Brain microvascular endothelial cell (primary cell): ENCODE measurements at regions not wholly inside any gene's neighbourhood (a gene's known extent, or its start where the extent isn't known, plus 50 kb on each side); places are given as distances from the start of the nearest gene placed in this dataset.
A peak's percentile ranks its signal among the peaks of the same experiment; 100 is the strongest.
"Not testable (repeated sequence)": the region's sequence is repeated elsewhere in the genome, so short reads cannot be mapped to it uniquely, and the experiment has no call there.

Source experiments
- DNase-seq: peaks from one replicate; pipeline ENCODE4 v3.0.0-alpha.2; 2020
- H3K27ac ChIP-seq: fragments of 250-450 bp; sonication (Bioruptor Pico); 2 replicates; pipeline ENCODE4 v1.5.1; 2020; ENCODE audit warnings: mild to moderate bottlenecking, moderate library complexity
- H3K27me3 ChIP-seq: fragments of 250-450 bp; sonication (Bioruptor Pico); replicated peaks from 2 replicates; pipeline ENCODE4 v1.5.1; 2020; ENCODE audit warnings: mild to moderate bottlenecking
- H3K36me3 ChIP-seq: fragments of 250-450 bp; sonication (Bioruptor Pico); replicated peaks from 2 replicates; pipeline ENCODE4 v1.5.1; 2020; ENCODE audit warnings: mild to moderate bottlenecking
- H3K4me3 ChIP-seq: 2 replicates; pipeline ENCODE4 v1.5.1; 2011; ENCODE audit warnings: low read depth, mild to moderate bottlenecking, control low read depth, low read length, moderate library complexity
- CTCF ChIP-seq: IDR thresholded peaks from 2 replicates; pipeline ENCODE4 v1.5.1; 2011; ENCODE audit warnings: low read depth, mild to moderate bottlenecking, moderate library complexity, low read length, control low read depth, inconsistent platforms; ENCODE audit errors: missing control alignments
- in situ Hi-C: cut with HindIII; loops from 2 replicates; pipeline ENCODE4 v1.10.0; 2017; ENCODE audit warnings: low sequenced_read_pairs, low pct_ligation_motif_present

DNA sequence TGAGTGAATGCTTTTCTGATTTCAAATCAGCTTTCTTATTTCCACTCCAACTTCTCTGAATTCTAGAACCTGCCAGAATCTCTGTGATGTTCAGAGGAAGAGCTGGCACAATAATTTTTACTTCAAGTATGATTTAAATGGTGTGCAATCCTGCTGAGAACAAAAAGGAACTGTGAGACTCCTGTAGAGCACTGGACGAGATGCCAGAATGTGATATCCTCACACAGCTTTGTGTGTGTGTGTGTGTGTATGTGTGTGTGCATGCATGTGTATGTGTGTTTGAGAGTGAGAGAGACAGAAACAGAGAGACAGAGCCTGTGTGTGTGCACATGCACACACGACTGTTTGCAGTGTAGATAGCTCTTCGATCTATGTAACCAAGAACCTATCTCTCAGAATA, 713.6 kb upstream of the ZP4 start:
- Histone ChIP-seq H3K27me3 (no peaks in the 10 kb centered on the region), H3K27ac (no peak overlapping the region), H3K4me3 (no peak overlapping the region), H3K36me3 (no peaks in the 10 kb centered on the region)
- DNase-seq: no peak
- TF ChIP-seq CTCF: no peak
- in situ Hi-C loops: no loop called here

- DNase-seq, in situ Hi-C loops, H3K27ac ChIP-seq, H3K4me3 ChIP-seq, H3K36me3 ChIP-seq, H3K27me3 ChIP-seq: not testable (repeated sequence)
Measured at GRCh38 chr1:238601604-238602003, 710.9 kb upstream of the ZP4 start.

- in situ Hi-C loops: no loop called here
- H3K27me3 ChIP-seq: no peaks in the 10 kb centered on the region
Measured at GRCh38 chr1:238596703-238597102, 706.0 kb upstream of the ZP4 start.

DNA sequence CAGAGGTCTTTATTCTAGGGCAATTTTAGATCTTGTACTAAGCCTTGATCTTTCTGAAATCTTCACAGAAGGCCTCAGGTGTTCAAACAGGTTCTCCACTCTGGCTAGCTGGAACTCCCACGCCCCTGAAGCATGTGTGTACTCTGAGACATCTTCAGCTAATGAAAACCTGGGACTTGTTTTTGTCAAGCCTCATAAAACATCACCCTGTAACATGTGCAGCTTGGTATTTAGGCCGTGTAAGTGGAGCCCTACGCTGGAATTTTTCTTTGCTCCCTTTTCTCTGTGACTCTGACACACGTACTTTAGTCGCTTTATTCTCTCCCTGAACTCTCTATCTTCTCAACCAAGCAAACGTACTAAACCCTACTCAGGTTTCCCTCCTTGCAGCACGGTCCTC, 701.9 kb upstream of the ZP4 start:
- Histone ChIP-seq H3K36me3 (no peaks in the 10 kb centered on the region), H3K4me3 (no peak overlapping the region), H3K27me3 (no peaks in the 10 kb centered on the region), H3K27ac (no peak overlapping the region)
- TF ChIP-seq CTCF: no peak
- no peak for DNase-seq
- in situ Hi-C loops: no loop called here

More at GRCh38 chr1:238596703-238597102, 706.0 kb upstream of the ZP4 start:
- no peak for TF ChIP-seq CTCF
- no peak overlapping the region for H3K27ac ChIP-seq
- DNase-seq: no peak
- H3K36me3 ChIP-seq: no peaks in the 10 kb centered on the region
- H3K4me3 ChIP-seq: no peak overlapping the region

- peak; percentile 85 for DNase-seq
- H3K27ac ChIP-seq: peak overlapping the region; percentile 69
- no peak overlapping the region for H3K4me3 ChIP-seq
- in situ Hi-C loops: no loop called here
- no peaks in the 10 kb centered on the region for H3K36me3 ChIP-seq
- H3K27me3 ChIP-seq: no peaks in the 10 kb centered on the region
- no peak for TF ChIP-seq CTCF
Measured at GRCh38 chr1:238589843-238590435, 699.2 kb upstream of the ZP4 start.

DNA sequence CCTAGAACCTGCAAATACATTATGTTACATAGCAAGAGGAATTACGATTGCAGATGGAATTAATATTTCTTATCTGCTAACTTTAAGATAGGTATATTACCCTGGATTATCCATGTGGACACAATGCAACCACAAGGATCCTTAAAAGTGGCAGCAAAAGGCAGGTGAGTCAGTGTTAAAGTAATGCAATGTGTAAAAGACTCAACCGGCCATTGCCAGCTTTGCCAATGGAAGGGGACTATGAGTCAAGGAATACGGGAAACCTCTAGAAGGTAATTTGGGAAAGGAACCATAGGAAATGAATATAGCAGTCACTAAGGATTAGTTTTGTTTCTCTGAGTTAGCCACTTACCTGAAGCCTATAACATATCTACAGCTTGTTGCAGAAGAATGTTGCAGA, 692.1 kb upstream of the ZP4 start:
- no peak overlapping the region for H3K27ac ChIP-seq
- H3K4me3 ChIP-seq: no peak overlapping the region
- no peaks in the 10 kb centered on the region for H3K27me3 ChIP-seq
- in situ Hi-C loops: no loop called here
- no peak for DNase-seq
- TF ChIP-seq CTCF: no peak
- H3K36me3 ChIP-seq: no peaks in the 10 kb centered on the region
